ENCODE measurements at regions not wholly inside any gene's neighbourhood (a gene's known extent, or its start where the extent isn't known, plus 50 kb on each side); places are given as distances from the start of the nearest gene placed in this dataset.
A peak's percentile ranks its signal among the peaks of the same experiment; 100 is the strongest.

GRCh38 chr16:27636453-27637240 lies 86.7 kb downstream of the KATNIP start:
- Mint-ChIP-seq H3K27me3 (ENCODE audit: low read depth in 3 of 3) (peaks cover 0 to 2% (median 1%) of the 10 kb centered on the region in 3 donors), H3K9me3 (peaks cover 0 to 2% (median 0%) of the 10 kb centered on the region in 7 donors)
- intact Hi-C loops (cut with micrococcal nuclease): no loop called here

More at GRCh38 chr16:27636453-27637240, 86.7 kb downstream of the KATNIP start:
- Histone ChIP-seq H3K4me1 (ENCODE audit: control insufficient read depth in 1 of 2, insufficient read depth in 2 of 2, low read length in 2 of 2) (no peaks in the 10 kb centered on the region), H3K36me3 (replicated peaks in 1 of 2; ENCODE audit: control insufficient read depth in 1 of 2, insufficient read depth in 2 of 2, low read length in 2 of 2) (peaks cover 5 to 37% of the 10 kb centered on the region in 2 donors), H3K9me3 (replicated peaks in 1 of 2; ENCODE audit: control insufficient read depth in 1 of 2, insufficient read depth in 1 of 2, low read length in 2 of 2) (no peaks in the 10 kb centered on the region), H3K4me2 (replicated peaks; ENCODE audit: extremely low read depth, low read length, poor library complexity, severe bottlenecking) (no peak overlapping the region), H3K4me3 (replicated peaks in 1 of 3; ENCODE audit: low read depth in 2 of 3, low read length in 3 of 3) (no peak overlapping the region), H3K27me3 (ENCODE audit: control insufficient read depth in 2 of 2, insufficient read depth in 2 of 2, low read length in 2 of 2) (no peaks in the 10 kb centered on the region), H3K27ac (ENCODE audit: low read depth in 1 of 2, low read length in 2 of 2) (no peak overlapping the region), H4K20me1 (ENCODE audit: insufficient read depth, low read length) (no peaks in the 10 kb centered on the region), H3K9ac (ENCODE audit: insufficient read depth, low read length, poor library complexity, severe bottlenecking) (no peak overlapping the region), H3K79me2 (ENCODE audit: insufficient read depth, low read length) (no peaks in the 10 kb centered on the region), H2AFZ (ENCODE audit: insufficient read depth, low read depth, low read length, poor library complexity, severe bottlenecking) (no peak overlapping the region)
- Mint-ChIP-seq H3K27ac (peak overlapping the region in 1 of 7 donors; percentile 48), H3K36me3 (peaks cover 25 to 39% of the 10 kb centered on the region in 2 donors), H3K4me3 (no peak overlapping the region), H3K4me1 (peaks cover 3% of the 10 kb centered on the region)
- DNase-seq: no peak
- 95% methylated on average over 7 of the region's 7 CpGs for WGBS (ENCODE audit: insufficient coverage)
- TF ChIP-seq CTCF (IDR thresholded peaks at IDR 0.05): no peak

Measured in CD14-positive monocyte (primary cell).